Muscle of back (tissue), 3 donors: ENCODE measurements at regions not wholly inside any gene's neighbourhood (a gene's known extent, or its start where the extent isn't known, plus 50 kb on each side); places are given as distances from the start of the nearest gene placed in this dataset.
"Not testable (repeated sequence)": the region's sequence is repeated elsewhere in the genome, so short reads cannot be mapped to it uniquely, and the experiment has no call there.

Experiments
- DNase-seq, 3 donors: peaks; one replicate each; pipeline versions ENCODE4 v3.0.0 to v3.0.0-alpha.2; 2013

DNA sequence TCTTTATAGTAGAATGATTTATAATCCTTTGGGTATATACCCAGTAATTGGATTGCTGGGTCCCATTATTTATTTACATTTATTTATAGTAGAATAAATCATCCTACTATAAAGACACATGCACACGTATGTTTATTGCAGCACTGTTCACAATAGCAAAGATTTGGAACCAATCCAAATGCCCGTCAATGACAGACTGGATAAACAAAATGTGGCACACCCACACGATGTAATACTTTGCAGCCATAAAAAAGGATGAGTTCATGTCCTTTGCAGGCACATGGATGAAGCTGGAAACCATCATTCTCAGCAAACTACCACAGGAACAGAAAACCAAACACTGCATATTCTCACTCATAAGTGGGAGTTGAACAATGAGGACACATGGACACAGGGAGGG lies 869.0 kb upstream of the SORCS1 start:
- not testable (repeated sequence) for DNase-seq

DNA sequence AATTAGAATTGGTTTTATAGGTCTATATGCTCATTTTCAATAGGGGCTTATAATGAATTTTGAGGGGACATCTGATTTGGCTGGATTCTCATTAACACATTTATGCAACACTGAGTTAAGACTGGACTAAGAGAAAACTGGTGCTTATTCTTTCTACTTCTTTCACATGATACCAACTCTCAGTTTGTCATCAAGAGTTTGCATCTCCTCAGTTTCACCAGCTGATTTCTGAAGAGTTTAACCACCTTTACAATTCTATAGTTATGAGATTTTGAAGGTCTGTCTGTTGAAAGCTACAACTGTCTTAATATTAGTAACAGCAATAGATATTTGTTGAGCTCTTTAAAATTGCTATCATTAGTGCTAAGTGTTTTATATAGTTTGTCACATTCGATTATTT lies 867.0 kb upstream of the SORCS1 start:
- no peak for DNase-seq

DNA sequence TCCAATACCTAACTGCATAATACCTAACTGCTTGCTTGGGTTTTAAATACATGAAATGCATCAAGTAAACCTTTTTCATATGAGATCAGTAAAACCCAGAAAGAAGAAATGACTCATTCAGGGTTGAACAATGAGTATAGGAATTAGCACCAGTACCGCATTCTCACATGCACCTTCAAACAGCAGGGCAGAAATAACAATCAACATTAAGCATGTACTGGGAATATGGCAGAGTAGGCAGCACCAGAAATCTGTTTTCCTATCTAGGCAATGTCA lies 850.3 kb upstream of the SORCS1 start:
- DNase-seq: no peak

DNA sequence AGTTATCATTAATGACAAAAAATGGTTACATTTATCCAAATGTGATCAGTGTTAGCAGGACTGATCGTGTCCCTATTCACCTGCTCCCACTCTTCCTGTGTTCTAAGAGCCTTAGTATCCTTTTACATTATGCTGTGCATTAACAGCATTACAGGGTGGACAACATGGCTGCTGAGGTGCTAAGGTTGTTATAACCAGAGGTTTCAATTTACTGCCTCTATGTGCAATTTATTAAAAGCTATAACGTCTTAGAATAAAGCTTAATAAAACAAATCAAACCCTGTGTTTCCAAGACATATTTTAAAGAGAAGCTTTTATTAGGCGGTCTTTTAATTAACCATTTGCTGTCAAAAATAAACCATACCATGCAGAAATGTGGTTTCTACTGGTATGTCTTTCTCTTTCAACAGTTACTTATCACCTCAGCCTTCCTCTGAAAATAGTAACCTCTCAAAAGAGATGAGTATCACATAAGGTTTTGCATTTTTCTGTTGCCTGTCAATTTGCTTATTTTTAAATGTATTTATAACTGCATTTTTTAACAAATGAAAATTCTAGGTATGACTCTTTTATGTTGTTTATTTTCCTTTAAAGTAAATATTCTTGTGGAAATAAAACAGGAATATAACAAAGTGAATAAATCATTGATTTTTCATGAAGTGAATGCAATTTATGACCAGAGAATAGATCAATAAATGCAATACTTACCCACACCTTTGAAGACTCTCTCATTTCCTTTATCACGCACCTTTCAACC lies 849.8 kb upstream of the SORCS1 start:
- no peak for DNase-seq

DNA sequence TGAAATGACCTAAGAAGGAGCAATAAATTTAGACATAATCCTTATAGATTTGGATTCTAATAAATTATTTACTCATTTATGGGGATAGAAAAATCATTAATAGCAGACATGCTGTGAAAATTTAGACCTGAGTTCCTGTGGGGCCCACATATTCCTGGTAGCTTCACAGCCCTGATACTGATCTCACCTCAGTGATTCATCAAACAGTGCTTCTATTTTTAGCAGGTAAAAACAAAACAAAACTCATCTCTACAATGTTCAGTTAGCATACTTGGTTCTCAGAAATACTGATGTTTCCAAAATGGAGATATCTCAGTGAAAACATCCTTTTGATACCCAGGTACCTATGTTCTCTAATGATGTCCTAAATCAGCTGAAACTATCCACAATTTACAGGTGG lies 841.1 kb upstream of the SORCS1 start:
- no peak for DNase-seq

DNA sequence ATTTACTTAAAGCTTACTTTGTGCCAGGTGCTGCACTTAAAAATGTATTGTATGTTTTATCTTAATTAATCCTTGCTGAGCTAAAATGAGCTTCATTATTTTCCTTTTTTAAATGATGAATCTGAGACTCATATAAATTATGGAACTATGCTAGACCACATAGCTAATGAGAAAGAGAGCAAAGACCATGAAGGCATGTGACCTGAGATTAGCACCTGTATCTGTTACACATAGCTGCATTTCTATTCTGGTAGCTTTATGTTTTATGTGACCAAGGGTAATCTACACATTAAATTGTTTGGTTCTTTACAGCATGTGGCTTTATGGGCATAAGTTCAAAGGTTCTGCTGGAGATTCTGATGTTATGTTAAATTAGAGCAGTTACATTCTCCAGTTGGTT lies 839.1 kb upstream of the SORCS1 start:
- no peak for DNase-seq

DNA sequence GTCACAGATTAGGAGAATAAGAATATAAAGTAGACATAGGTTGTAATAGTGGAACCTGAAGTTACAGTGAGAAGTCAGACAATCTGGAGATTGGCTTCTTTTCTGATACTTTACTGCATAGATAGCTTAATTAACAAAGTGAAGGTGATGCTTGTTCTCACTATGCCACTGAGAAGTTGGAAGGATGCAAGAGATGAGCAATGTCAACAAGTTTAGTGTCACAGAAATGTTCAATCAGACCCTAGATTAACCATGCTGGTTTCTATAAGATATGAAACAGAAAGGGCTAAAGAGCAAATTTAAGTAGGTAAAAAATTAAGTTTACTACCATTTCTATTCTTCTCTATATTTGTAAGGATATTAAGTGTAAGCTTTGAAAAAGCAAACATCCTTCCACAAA lies 838.6 kb upstream of the SORCS1 start:
- DNase-seq: no peak

DNA sequence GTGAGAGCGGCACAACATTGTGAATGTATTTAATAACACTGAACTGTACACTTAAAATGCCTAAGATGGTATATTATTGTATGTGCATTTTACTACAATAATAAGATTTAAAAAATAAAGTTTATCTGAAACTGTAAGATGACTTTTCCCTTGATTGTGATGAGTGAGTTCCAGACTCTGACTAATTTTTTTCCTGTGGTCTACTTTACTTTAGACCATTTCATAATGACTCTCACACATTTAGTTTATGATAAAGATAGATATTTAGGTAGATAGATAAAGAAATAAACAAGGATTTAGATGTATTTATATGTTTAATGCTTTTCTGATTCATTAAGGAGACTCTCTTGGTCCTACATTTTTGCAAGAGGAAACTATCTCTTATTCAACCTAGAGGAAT lies 835.9 kb upstream of the SORCS1 start:
- DNase-seq: no peak

DNA sequence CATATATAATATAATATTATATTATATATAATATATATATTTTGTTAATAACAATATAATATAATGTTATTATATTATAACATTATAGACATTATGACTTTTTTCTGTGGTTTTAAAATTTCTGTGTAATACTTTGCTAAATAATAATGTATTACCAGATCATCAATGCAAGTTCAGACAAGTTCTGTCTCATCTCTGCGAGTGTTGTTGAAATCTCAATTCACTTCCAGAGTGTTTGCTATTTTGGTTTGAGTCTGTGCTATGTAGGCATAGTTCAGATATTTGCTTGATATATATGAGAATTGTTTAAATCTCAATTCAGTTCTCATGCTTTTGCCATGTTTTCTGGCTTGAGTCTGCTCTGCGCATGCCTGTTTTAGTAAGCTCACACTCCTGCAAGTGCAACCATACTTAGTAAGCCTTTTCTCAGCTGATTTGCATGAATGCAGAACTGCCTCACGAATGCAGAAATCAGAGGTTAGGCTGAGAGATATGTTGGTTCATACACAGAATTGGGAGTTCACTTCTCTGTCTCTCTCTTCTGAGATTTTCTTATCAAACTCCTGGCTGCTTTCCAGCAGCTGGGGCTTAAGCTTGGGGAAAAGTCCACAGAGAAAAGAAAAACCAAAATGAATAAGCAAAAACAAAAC lies 830.2 kb upstream of the SORCS1 start:
- peak in 1 of 3 donors; percentile 1 for DNase-seq

DNA sequence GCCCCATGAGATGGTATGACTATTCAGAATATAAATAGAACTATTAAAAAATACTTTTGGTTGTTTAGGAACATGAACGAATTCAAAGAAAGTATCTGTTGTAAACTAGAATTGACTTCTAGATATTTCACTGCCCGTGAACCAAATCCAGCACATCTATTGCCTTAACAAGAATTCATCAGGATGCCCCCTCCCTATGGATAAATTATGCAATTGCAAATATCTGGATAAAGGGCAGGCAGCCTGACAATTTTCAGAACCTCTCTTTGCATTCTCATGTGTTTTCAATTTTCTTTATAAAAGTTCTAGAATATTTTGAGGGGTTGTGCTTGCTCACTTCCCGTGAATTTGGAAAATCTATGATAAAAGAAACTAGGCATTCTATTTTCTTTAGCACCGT lies 822.1 kb upstream of the SORCS1 start:
- peak in 1 of 3 donors; percentile 3 for DNase-seq

DNA sequence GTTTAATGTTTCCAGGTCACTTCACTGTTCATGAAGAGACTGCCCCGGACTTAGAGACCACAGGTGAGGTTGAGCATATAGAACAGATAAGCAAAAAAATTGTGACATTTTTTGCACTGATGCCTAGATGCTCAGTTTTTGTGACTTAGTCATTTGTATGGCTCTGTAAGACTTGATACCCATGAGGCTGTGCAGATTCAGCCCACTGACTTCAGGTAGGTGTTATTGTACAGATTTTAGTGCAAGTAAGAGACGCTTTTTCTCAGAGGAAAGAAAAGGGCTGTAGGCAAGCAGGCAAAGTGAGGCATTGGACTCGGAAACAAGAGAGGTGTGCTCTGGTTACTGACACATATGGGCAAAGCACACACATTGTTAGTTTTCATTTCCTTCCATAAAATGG lies 820.1 kb upstream of the SORCS1 start:
- no peak for DNase-seq

DNA sequence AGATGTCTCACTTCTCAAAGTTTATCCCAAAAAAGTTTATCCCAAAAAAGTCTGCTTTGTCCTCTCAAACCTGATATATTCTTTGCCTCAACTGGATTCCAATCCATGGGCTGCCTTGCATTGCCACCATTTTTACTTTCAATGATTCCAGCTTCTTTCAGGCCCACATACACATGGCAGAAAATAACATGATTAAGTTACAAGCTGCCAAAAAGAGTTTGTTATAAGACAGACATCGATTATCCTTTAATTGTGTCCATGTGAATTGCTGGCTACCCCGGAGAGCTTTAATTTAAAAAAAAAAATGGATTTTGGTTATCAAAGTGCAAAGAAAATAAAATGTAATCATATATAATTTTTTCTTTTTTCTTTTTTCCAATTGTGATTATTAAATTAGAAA lies 819.6 kb upstream of the SORCS1 start:
- peak in 1 of 3 donors; percentile 2 for DNase-seq

DNA sequence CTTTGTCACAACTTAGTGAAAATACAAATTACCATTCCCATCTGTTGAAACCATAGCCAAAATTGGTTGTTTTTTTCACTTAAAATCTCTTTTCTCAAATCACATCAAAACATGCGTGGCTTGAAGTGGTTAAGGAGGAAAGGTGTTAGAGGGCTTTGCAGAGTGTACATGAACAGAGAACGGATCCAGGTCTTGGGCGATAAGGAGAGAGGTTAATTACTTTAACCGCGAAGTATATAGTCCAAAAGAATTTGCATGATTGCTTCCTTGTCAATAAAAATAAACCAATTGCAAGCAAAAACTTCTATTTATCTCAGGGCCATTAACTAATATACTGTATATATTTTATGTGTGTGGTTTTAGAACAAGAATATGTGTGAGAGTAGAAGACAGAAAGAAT lies 813.9 kb upstream of the SORCS1 start:
- DNase-seq: no peak

DNA sequence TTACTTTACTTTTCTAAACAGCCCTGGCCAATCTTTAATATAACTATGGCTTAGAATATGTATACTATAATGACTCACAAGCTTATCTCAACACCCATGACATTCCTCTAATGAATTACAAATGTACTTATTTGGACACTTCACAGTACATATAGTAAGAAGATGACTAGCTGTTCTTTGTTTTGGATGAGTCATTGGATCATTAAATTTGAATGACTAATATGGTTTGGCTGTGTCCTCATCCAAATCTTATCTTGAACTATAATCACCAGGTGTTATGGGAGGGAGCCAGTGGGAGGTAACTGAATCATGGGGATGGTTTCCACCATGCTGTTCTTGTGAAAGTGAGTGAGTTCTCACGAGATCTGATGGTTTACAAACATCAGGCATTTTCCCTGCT lies 807.5 kb upstream of the SORCS1 start:
- DNase-seq: peak in 1 of 3 donors; percentile 76

DNA sequence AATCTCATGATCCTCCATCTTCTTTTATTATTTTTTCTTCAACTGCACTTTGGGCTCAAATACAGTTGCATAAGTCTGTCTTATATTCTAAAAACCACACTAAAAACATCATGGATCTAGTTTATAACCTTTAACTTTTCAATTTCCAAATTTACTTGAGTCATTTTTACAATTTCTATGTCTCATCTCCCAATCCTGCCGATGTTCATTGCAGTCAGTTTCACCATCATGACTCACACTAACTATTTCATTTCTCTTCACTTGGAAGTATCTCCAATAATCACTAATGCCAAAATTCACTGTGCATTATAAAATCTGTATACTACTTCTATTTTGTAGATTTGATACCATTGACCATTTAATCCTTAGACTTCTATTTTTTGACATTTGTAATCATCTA lies 806.9 kb upstream of the SORCS1 start:
- DNase-seq: peak in 1 of 3 donors; percentile 42

DNA sequence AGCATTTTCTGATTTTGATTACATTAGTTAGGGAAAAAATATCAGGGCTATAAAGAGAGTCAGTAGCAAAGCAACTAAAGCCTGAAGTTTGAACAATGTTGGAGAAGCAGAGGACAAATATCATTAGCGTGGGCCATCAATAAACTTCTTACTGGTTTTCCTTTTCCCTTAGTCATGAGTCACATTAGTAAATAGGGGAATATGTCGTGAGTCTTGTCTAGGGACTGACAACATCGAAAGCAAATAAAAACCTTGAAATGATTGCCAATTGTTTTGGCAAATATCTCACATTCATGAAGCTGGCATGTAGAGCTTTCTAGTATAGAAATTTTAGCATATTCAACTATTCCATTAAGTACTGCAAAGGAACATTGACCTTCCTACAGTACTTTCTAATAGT lies 806.0 kb upstream of the SORCS1 start:
- no peak for DNase-seq

DNA sequence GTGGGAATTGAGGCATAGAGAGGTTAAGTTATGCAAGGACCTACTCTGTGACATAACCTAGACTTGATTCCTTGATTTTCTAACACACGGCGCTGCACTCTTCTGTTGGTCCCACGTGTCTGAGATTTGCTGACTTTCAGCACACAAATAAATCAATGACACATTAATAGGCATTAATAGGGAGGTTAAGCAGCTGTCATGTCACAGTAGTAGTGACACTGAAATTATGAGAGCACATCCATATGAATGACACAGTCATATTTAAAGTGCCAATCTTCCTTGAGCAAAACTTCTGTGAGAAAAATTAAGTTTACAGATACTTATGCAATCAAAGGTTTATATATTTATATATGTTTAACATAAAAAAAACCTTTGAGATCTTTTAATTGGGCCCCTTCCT lies 805.4 kb upstream of the SORCS1 start:
- no peak for DNase-seq

DNA sequence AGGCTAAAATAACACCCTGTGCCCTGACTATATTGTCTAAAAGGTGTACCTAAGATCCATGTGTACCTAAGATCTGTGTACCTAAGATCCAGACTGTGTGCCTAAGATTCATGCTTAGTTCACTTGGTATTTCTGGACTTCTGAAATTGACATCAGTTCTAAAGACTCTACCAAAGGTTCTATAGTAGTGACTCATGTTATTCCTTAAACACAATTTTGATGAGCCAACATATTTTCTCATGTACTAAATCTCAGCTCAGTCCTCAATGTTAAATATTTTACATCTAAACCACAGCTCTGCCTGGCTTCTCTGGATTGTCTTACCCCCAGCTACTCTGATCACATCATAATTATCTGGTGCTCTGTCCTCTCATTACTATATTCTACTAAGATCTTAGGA lies 802.3 kb upstream of the SORCS1 start:
- DNase-seq: peak in 1 of 3 donors; percentile 19

DNA sequence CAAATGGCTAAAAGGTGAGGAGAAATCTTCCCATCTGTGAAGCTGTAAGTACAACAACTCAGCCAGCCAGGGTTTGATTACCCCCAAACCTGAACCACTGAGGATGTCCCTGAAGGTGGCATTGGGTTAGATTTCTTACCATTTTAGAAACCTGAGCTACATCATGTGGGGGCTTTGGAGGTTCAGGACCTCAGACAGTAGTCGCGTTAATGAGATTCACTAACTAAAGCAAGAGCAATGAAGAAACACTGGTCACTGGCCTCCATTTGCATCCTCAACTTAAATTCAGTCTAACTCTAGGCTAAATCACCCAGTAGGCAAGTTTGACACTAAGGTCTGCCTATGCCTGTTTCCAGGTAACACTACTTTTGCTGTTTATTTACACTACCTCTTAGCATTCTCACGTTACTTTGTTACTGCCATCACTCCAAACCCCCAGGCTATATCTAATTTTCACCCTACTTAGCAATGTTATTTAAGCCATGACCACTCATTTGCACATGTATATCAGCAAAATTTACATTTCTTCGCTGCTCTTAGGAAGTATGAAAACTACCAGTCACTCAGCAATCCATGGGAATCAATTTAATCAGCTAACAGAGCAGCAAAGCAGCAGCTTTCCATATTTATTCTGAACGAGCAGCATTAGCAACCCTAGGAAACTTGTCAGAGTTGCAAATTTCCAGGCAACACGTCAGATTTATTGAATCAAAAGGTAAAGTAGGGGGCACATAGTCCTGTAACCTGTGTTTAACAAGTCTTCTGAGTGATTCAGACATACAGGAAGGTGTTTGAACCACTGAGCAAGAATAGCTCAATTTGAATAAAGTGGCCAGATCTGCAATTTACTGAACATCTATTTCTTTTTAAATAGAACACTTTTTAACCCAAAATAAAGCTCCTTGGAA lies 788.4 kb upstream of the SORCS1 start:
- DNase-seq: no peak

DNA sequence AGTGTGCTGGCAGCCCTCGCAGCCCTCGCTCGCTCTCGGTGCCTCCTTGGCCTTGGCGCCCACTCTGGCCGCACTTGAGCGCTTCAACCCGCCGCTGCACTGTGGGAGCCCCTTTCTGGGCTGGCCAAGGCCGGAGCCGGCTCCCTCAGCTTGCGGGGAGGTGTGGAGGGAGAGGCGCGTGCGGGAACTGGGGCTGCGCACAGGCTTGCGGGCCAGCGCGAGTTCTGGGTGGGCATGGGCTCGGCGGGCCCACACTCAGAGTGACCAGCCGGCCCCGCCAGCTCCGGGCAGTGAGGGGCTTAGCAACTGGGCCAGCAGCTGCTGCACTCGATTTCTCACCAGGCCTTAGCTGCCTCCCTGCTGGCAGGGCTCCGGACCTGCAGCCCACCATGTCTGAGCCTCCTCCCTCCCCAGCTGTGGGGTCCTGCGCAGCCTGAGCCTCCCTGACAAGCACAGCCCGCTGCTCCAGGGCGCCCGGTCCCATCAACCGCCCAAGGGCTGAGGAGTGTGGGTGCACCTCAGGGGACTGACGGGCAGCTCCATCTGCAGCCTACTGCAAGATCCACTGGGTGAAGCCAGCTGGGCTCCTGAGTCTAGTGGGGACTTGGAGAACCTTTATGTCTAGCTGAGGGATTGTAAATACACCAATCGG lies 786.0 kb upstream of the SORCS1 start:
- not testable (repeated sequence) for DNase-seq

DNA sequence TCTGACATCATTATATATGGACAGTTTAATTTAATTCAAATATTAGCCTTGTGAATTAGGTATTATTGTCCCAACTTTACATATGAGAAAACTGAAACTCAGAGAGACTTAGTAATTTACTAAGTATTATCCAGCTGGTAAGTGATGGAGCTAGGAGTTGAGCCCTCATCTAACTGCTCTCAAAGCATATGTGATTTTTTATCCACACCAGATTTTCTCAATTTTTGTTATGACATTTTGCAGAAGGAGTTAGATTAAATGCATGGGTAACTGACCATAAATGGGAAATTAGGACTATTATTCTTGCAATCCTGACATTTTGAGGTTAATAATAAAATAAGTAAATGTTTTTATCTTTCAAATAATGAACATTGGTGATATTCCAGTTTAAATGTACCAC lies 778.3 kb upstream of the SORCS1 start:
- no peak for DNase-seq

DNA sequence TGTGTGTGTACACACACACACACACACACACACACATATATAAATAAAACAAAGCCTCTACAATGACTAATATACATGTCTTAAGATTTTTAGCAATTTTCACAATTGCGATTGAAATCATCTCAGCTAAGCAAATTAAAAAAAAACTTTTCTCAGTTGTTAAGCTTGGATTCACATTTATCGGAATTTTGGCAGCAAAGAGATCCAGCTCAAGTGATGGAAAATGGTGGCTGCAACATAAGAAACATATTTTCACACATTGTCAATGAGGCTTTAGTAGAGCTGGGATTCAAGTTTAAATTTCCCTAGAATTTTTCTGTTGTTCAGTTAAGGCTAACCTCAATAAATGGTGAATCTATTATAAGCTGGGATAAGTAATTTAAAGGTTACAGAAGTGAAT lies 768.6 kb upstream of the SORCS1 start:
- no peak for DNase-seq
